A673 (cell line): ENCODE measurements at regions not wholly inside any gene's neighbourhood (a gene's known extent, or its start where the extent isn't known, plus 50 kb on each side); places are given as distances from the start of the nearest gene placed in this dataset.

Source experiments
- BruUV-seq: library from RNA; stranded (reverse); fragments of 400-500 nt; replicated peaks from 2 replicates; lab custom pipeline; 2021; lab: Mats Ljungman, UMichigan
- CTCF ChIA-PET: fragments of 300-600 bp; sonication (Branson Sonifier 250); formaldehyde crosslinking; loops from one replicate; lab custom pipeline; 2022; ENCODE audit warnings: antibody characterized with exemption; lab: Charles Lee
- POLR2A ChIA-PET: fragments of 300-600 bp; sonication (Branson Sonifier 250); formaldehyde crosslinking; loops from one replicate; lab custom pipeline; 2022; ENCODE audit warnings: antibody characterized with exemption; ENCODE audit not compliant: low non-redundant PET; lab: Charles Lee
- DNase-seq: peaks from one replicate; pipeline ENCODE4 v3.0.0-alpha.2; 2015; ENCODE audit warnings: low spot score
- H3K27ac ChIP-seq: fragments of 200-600 bp; sonication (generic); 2 replicates; pipeline ENCODE4 v1.5.1; 2016; ENCODE audit warnings: mixed run types, low read depth, mild to moderate bottlenecking, mixed read lengths, antibody characterized with exemption, low read length; ENCODE audit not compliant: poor library complexity, severe bottlenecking
- H3K27me3 ChIP-seq: fragments of 200-600 bp; sonication (generic); replicated peaks from 2 replicates; pipeline ENCODE4 v1.6.1; 2017; ENCODE audit warnings: mixed run types, low read depth, mild to moderate bottlenecking, mixed read lengths, antibody characterized with exemption, low read length; ENCODE audit not compliant: insufficient read depth, poor library complexity
- H3K36me3 ChIP-seq: fragments of 200-600 bp; sonication (generic); 2 replicates; pipeline ENCODE4 v1.6.1; 2016; ENCODE audit warnings: mixed run types, mild to moderate bottlenecking, mixed read lengths, antibody characterized with exemption, low read length; ENCODE audit not compliant: insufficient read depth, poor library complexity, severe bottlenecking
- H3K4me1 ChIP-seq: fragments of 200-600 bp; sonication (generic); 2 replicates; pipeline ENCODE4 v1.6.1; 2017; ENCODE audit warnings: mixed run types, mild to moderate bottlenecking, mixed read lengths, antibody characterized with exemption, low read length; ENCODE audit not compliant: insufficient read depth, poor library complexity, severe bottlenecking
- H3K4me3 ChIP-seq: fragments of 200-600 bp; sonication (generic); 2 replicates; pipeline ENCODE4 v1.5.1; 2016; ENCODE audit warnings: low read depth, mixed run types, mild to moderate bottlenecking, mixed read lengths, low read length; ENCODE audit not compliant: poor library complexity, severe bottlenecking
- H3K9me3 ChIP-seq: fragments of 200-600 bp; sonication (generic); 2 replicates; pipeline ENCODE4 v1.6.1; 2016; ENCODE audit warnings: mixed run types, low read depth, mild to moderate bottlenecking, mixed read lengths, antibody characterized with exemption, low read length; ENCODE audit not compliant: poor library complexity, severe bottlenecking
- CTCF ChIP-seq: fragments of 300-800, 200-600 bp; sonication (generic); conservative IDR thresholded peaks from 2 replicates; pipeline ENCODE4 v1.5.1; 2017; ENCODE audit warnings: low read depth, mild to moderate bottlenecking, antibody characterized with exemption, low read length, moderate library complexity, mixed read lengths
- EZH2 ChIP-seq: fragments of 200-600 bp; sonication (generic); IDR thresholded peaks from 2 replicates; pipeline ENCODE4 v1.6.1; 2017; ENCODE audit warnings: borderline replicate concordance, low read depth, mild to moderate bottlenecking, mixed read lengths, antibody characterized with exemption, low read length; ENCODE audit not compliant: poor library complexity, severe bottlenecking
- intact Hi-C: fragments of 100-400 bp; cut with micrococcal nuclease; formaldehyde crosslinking; loops from one replicate; pipeline ENCODE4 v1.10.0; 2022; ENCODE audit not compliant: unreplicated experiment

- Histone ChIP-seq H3K27me3 (peaks cover 11% of the 10 kb centered on the region), H3K4me3 (no peak overlapping the region), H3K4me1 (no peaks in the 10 kb centered on the region), H3K27ac (no peak overlapping the region), H3K36me3 (no peaks in the 10 kb centered on the region), H3K9me3 (no peaks in the 10 kb centered on the region)
- no TSS peak for BruUV-seq
- CTCF ChIA-PET = no interaction called here
- DNase-seq = peak; percentile 44
- POLR2A ChIA-PET = no interaction called here
- intact Hi-C loops = no loop called here
- TF ChIP-seq EZH2 = no peak
Observed at GRCh38 chr13:21812192-21812626, 141.3 kb downstream of the FGF9 start.

DNA sequence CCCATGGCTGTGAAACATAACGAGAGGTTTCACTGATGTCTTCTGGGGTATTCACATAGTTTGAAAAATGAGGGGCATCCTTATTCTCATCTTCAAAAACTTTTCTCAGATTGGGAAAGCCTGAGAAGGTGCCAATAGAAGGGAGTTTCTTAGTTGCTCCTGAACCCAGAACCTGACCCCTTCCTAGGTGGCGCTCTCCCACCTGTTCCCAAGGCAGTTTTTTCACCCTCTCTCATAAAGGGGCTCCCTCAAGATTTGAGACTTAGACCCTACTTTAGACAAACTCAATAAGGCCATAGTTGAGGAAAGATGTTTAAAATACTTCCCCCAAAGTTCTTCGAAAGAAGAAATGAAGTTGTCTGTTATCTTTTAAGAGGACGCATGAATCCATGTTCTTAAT, 142.2 kb downstream of the FGF9 start:
- ChIA-PET POLR2A (no interaction called here), CTCF (no interaction called here)
- intact Hi-C loops = no loop called here
- Histone ChIP-seq H3K27me3 (peaks cover 11% of the 10 kb centered on the region), H3K36me3 (no peaks in the 10 kb centered on the region), H3K27ac (no peak overlapping the region), H3K9me3 (no peaks in the 10 kb centered on the region), H3K4me1 (no peaks in the 10 kb centered on the region), H3K4me3 (no peak overlapping the region)
- no TSS peak for BruUV-seq
- no peak for DNase-seq
- TF ChIP-seq CTCF (peak; percentile 36; the same call in 1 of the 2 replicates), EZH2 (no peak)

- BruUV-seq = no TSS peak
- intact Hi-C loops = no loop called here
- Histone ChIP-seq H3K4me3 (no peak overlapping the region), H3K27me3 (peaks cover 11% of the 10 kb centered on the region), H3K36me3 (no peaks in the 10 kb centered on the region), H3K4me1 (no peaks in the 10 kb centered on the region), H3K9me3 (no peaks in the 10 kb centered on the region), H3K27ac (no peak overlapping the region)
- CTCF ChIA-PET = no interaction called here
- DNase-seq = no peak
- POLR2A ChIA-PET = no interaction called here
- TF ChIP-seq EZH2 (no peak), CTCF (no peak)
Observed at GRCh38 chr13:21813844-21814243, 143.0 kb downstream of the FGF9 start.

GRCh38 chr13:21814604-21815003, 143.7 kb downstream of the FGF9 start:
- TF ChIP-seq EZH2 = no peak
- H3K9me3 ChIP-seq = no peaks in the 10 kb centered on the region
- intact Hi-C loops = no loop called here
- no peak overlapping the region for H3K4me3 ChIP-seq
- ChIA-PET POLR2A (no interaction called here), CTCF (no interaction called here)
- H3K4me1 ChIP-seq = no peaks in the 10 kb centered on the region
- DNase-seq = no peak
- no peaks in the 10 kb centered on the region for H3K36me3 ChIP-seq
- no TSS peak for BruUV-seq
- H3K27ac ChIP-seq = no peak overlapping the region
- peaks cover 11% of the 10 kb centered on the region for H3K27me3 ChIP-seq
